Vagina (tissue), 2 donors: ENCODE measurements at regions not wholly inside any gene's neighbourhood (a gene's known extent, or its start where the extent isn't known, plus 50 kb on each side); places are given as distances from the start of the nearest gene placed in this dataset.

Experiments
- DNase-seq, 2 donors: peaks; one replicate each; pipeline ENCODE4 v3.0.0-alpha.2; 2017; ENCODE audit errors: extremely low spot score in 2 of 2
- H3K27ac ChIP-seq: fragments of 200-600 bp; sonication (generic); one replicate; pipeline ENCODE4 v1.5.1; 2019
- H3K27me3 ChIP-seq: fragments of 200-600 bp; sonication (generic); one replicate; pipeline ENCODE4 v1.5.1; 2019
- H3K36me3 ChIP-seq, 2 donors: fragments of 200-600 bp; sonication (generic); one replicate each; pipeline ENCODE4 v1.5.1; 2017 to 2019
- H3K4me1 ChIP-seq: fragments of 200-600 bp; sonication (generic); one replicate; pipeline ENCODE4 v1.5.1; 2019
- H3K4me3 ChIP-seq, 2 donors: fragments of 200-600 bp; sonication (generic); 1 replicate in 1 of 2; 2 replicates in 1 of 2; pipeline ENCODE4 v1.5.1; 2016 to 2019
- H3K9me3 ChIP-seq: fragments of 200-600 bp; sonication (generic); one replicate; pipeline ENCODE4 v1.5.1; 2019
- CTCF ChIP-seq, 3 experiments: fragments of 450-650 bp in 2 of 3; fragments of 200-600 bp in 1 of 3; sonication (generic) in 1 of 3; IDR thresholded peaks; one replicate each; pipeline ENCODE4 v1.5.1; 2017 to 2019; ENCODE audit warnings: antibody characterized with exemption in 3 of 3, mild to moderate bottlenecking in 2 of 3, moderate library complexity in 2 of 3
- POLR2A ChIP-seq, 2 donors: fragments of 450-650 bp; IDR thresholded peaks; one replicate each; pipeline ENCODE4 v1.6.1; 2017; ENCODE audit warnings: antibody characterized with exemption in 2 of 2, mild to moderate bottlenecking in 2 of 2, moderate library complexity in 2 of 2
- POLR2AphosphoS5 ChIP-seq, 2 donors: sonication (generic); formaldehyde crosslinking; IDR thresholded peaks; one replicate each; pipeline ENCODE4 v1.9.0; 2017; ENCODE audit warnings: antibody characterized with exemption in 2 of 2, mild to moderate bottlenecking in 2 of 2, low read depth in 1 of 2; ENCODE audit not compliant: insufficient read depth in 1 of 2
- intact Hi-C: fragments of 100-400 bp; cut with DNase I; formaldehyde crosslinking; loops from one replicate; pipeline ENCODE4 v1.15.1; 2023

- no peaks in the 10 kb centered on the region for H3K27me3 ChIP-seq
- no peaks in the 10 kb centered on the region for H3K36me3 ChIP-seq
- no peaks in the 10 kb centered on the region for H3K9me3 ChIP-seq
- TF ChIP-seq POLR2A (IDR thresholded peaks at IDR 0.05): no peak
- no peak for TF ChIP-seq CTCF (IDR thresholded peaks at IDR 0.05)
- no peak for TF ChIP-seq POLR2AphosphoS5 (IDR thresholded peaks at IDR 0.05; ENCODE audit: insufficient read depth in 1 of 2, low read depth in 1 of 2)
- intact Hi-C loops: no loop called here
- H3K4me3 ChIP-seq: no peak overlapping the region
- H3K27ac ChIP-seq: no peak overlapping the region
- no peak for DNase-seq
- no peaks in the 10 kb centered on the region for H3K4me1 ChIP-seq
Observed at GRCh38 chr7:54701982-54702381, 57.0 kb downstream of the SEC61G start.

GRCh38 chr7:54699715-54700114 lies 59.3 kb downstream of the SEC61G start:
- Histone ChIP-seq H3K9me3 (no peaks in the 10 kb centered on the region), H3K27ac (no peak overlapping the region), H3K27me3 (no peaks in the 10 kb centered on the region), H3K36me3 (no peaks in the 10 kb centered on the region), H3K4me1 (no peaks in the 10 kb centered on the region), H3K4me3 (no peak overlapping the region)
- no peak for DNase-seq
- no peak for TF ChIP-seq POLR2A (IDR thresholded peaks at IDR 0.05)
- TF ChIP-seq POLR2AphosphoS5 (IDR thresholded peaks at IDR 0.05; ENCODE audit: insufficient read depth in 1 of 2, low read depth in 1 of 2): no peak
- no peak for TF ChIP-seq CTCF (IDR thresholded peaks at IDR 0.05)
- intact Hi-C loops: no loop called here

- Histone ChIP-seq H3K27me3 (no peaks in the 10 kb centered on the region), H3K4me3 (no peak overlapping the region), H3K9me3 (no peaks in the 10 kb centered on the region), H3K36me3 (no peaks in the 10 kb centered on the region), H3K4me1 (no peaks in the 10 kb centered on the region), H3K27ac (no peak overlapping the region)
- no peak for TF ChIP-seq CTCF (IDR thresholded peaks at IDR 0.05)
- no peak for TF ChIP-seq POLR2A (IDR thresholded peaks at IDR 0.05)
- TF ChIP-seq POLR2AphosphoS5 (IDR thresholded peaks at IDR 0.05; ENCODE audit: insufficient read depth in 1 of 2, low read depth in 1 of 2): no peak
- DNase-seq: no peak
- intact Hi-C loops: no loop called here
Observed at GRCh38 chr7:54697659-54698186, 61.3 kb downstream of the SEC61G start.

GRCh38 chr7:54690892-54691291 lies 68.1 kb downstream of the SEC61G start:
- H3K9me3 ChIP-seq: no peaks in the 10 kb centered on the region
- no peak overlapping the region for H3K27ac ChIP-seq
- no peak for DNase-seq
- H3K36me3 ChIP-seq: no peaks in the 10 kb centered on the region
- intact Hi-C loops: no loop called here
- TF ChIP-seq POLR2AphosphoS5 (IDR thresholded peaks at IDR 0.05; ENCODE audit: insufficient read depth in 1 of 2, low read depth in 1 of 2) (no peak), CTCF (IDR thresholded peaks at IDR 0.05) (no peak), POLR2A (IDR thresholded peaks at IDR 0.05) (no peak)
- no peak overlapping the region for H3K4me3 ChIP-seq
- no peaks in the 10 kb centered on the region for H3K27me3 ChIP-seq
- no peaks in the 10 kb centered on the region for H3K4me1 ChIP-seq

- no peak for TF ChIP-seq CTCF (IDR thresholded peaks at IDR 0.05)
- no peak for TF ChIP-seq POLR2A (IDR thresholded peaks at IDR 0.05)
- no peak for TF ChIP-seq POLR2AphosphoS5 (IDR thresholded peaks at IDR 0.05; ENCODE audit: insufficient read depth in 1 of 2, low read depth in 1 of 2)
- Histone ChIP-seq H3K27me3 (no peaks in the 10 kb centered on the region), H3K27ac (no peak overlapping the region), H3K4me1 (no peaks in the 10 kb centered on the region), H3K4me3 (no peak overlapping the region), H3K36me3 (no peaks in the 10 kb centered on the region), H3K9me3 (no peaks in the 10 kb centered on the region)
- intact Hi-C loops: no loop called here
- DNase-seq: no peak
Observed at GRCh38 chr7:54690050-54690443, 69.0 kb downstream of the SEC61G start.
